Liver (tissue), 3 donors: ENCODE measurements at regions not wholly inside any gene's neighbourhood (a gene's known extent, or its start where the extent isn't known, plus 50 kb on each side); places are given as distances from the start of the nearest gene placed in this dataset.

Source experiments
- FOXA1 ChIP-seq: IDR thresholded peaks from 2 replicates; pipeline ENCODE4 v1.6.1; 2016; ENCODE audit warnings: antibody characterized with exemption
- RAD21 ChIP-seq, 2 donors: IDR thresholded peaks; 2 replicates each; pipeline ENCODE4 v1.6.1; 2016; ENCODE audit warnings: antibody characterized with exemption in 2 of 2, mild to moderate bottlenecking in 2 of 2
- ZBTB33 ChIP-seq: IDR thresholded peaks from 2 replicates; pipeline ENCODE4 v1.6.1; 2016; ENCODE audit warnings: antibody characterized with exemption
- TF ChIP-seq, protein P1 (sequence below): fragments of 150-350 bp; IDR thresholded peaks from 2 replicates; pipeline ENCODE4 v1.5.1; 2017; ENCODE audit warnings: improper control_type of control experiment, low read depth, low read length; ENCODE audit not compliant: missing input control
- donor health status: healthy.
- donor health status: healthy.

DNA sequence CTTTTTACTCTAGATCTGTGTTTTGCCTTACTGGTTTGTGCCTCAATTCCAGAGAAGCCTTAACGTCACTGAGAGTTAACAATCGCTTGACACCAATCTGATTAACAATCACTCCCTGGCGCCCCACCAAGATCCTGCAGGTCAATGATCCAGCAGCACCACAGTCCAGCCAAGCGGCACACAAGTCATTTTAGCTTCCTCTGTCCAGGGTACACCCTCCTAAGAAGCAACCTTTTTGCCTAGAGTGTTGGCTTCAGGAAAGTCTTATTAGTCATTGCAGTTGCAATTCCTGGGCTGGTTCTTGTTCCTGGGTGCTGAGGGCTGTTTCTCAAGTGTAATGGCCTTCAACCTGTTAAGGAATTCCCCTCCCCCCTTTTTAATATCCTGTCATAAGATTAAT, 323.0 kb upstream of the USP25 start:
- TF ChIP-seq, protein P1, sequence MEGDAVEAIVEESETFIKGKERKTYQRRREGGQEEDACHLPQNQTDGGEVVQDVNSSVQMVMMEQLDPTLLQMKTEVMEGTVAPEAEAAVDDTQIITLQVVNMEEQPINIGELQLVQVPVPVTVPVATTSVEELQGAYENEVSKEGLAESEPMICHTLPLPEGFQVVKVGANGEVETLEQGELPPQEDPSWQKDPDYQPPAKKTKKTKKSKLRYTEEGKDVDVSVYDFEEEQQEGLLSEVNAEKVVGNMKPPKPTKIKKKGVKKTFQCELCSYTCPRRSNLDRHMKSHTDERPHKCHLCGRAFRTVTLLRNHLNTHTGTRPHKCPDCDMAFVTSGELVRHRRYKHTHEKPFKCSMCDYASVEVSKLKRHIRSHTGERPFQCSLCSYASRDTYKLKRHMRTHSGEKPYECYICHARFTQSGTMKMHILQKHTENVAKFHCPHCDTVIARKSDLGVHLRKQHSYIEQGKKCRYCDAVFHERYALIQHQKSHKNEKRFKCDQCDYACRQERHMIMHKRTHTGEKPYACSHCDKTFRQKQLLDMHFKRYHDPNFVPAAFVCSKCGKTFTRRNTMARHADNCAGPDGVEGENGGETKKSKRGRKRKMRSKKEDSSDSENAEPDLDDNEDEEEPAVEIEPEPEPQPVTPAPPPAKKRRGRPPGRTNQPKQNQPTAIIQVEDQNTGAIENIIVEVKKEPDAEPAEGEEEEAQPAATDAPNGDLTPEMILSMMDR = no peak
- TF ChIP-seq FOXA1 = no peak
- TF ChIP-seq ZBTB33 = peak; percentile 15
- TF ChIP-seq RAD21 (IDR thresholded peaks at IDR 0.05) = peak; percentile 19 to 36
